ENCODE measurements at regions not wholly inside any gene's neighbourhood (a gene's known extent, or its start where the extent isn't known, plus 50 kb on each side); places are given as distances from the start of the nearest gene placed in this dataset.

- Histone ChIP-seq H3K4me2 (ENCODE audit: low read length) (peak overlapping the region; percentile 51), H3K9me2 (replicated peaks; ENCODE audit: low read length) (no peaks in the 10 kb centered on the region; the same call in 1 of the 2 replicates), H4K20me1 (ENCODE audit: low read length) (no peaks in the 10 kb centered on the region), H3K27me3 (ENCODE audit: low read length) (no peaks in the 10 kb centered on the region), H3K36me3 (ENCODE audit: low read depth, low read length) (no peaks in the 10 kb centered on the region), H3K4me3 (ENCODE audit: low read length) (no peak overlapping the region), H3K9ac (ENCODE audit: low read length) (peak overlapping the region; percentile 69), H2AFZ (ENCODE audit: low read length) (no peak overlapping the region), H3K9me3 (ENCODE audit: low read length) (no peaks in the 10 kb centered on the region), H3F3A (ENCODE audit: low read length, unreplicated experiment) (no peaks in the 10 kb centered on the region), H3K27ac (ENCODE audit: low read length) (peak overlapping the region; percentile 81), H3K4me1 (ENCODE audit: insufficient read depth, low read length) (peaks cover 20% of the 10 kb centered on the region), H3K79me2 (ENCODE audit: low read length) (no peaks in the 10 kb centered on the region)
- TF ChIP-seq CTCF (conservative IDR thresholded peaks at IDR 0.05; ENCODE audit: low read depth, low read length) (no peak), EZH2 (IDR thresholded peaks at IDR 0.05; ENCODE audit: low read length, unreplicated experiment) (no peak), EZH2phosphoT487 (IDR thresholded peaks at IDR 0.05; ENCODE audit: borderline replicate concordance, low read length) (no peak)
- peak; percentile 92 for DNase-seq
- CTCF ChIA-PET = no interaction called here
- BruUV-seq (replicated peaks) = no TSS peak
- peak; percentile 81 for ATAC-seq
- POLR2A ChIA-PET (ENCODE audit: unreplicated experiment) = no interaction called here
- intact Hi-C loops (cut with micrococcal nuclease) = loop anchor here (5.0 to 10.0 kb wide), 4 partner anchors 230 to 1032 kb away; partner anchors contain the start of gene GHR
Measured at GRCh38 chr5:42887097-42887496, 75.4 kb upstream of the SELENOP start.

- DNase-seq (no peak), ATAC-seq (no peak)
- TF ChIP-seq EZH2phosphoT487 (IDR thresholded peaks at IDR 0.05; ENCODE audit: borderline replicate concordance, low read length) (no peak), CTCF (conservative IDR thresholded peaks at IDR 0.05; ENCODE audit: low read depth, low read length) (no peak), EZH2 (IDR thresholded peaks at IDR 0.05; ENCODE audit: low read length, unreplicated experiment) (no peak)
- Histone ChIP-seq H3K4me3 (ENCODE audit: low read length) (no peak overlapping the region), H3K27ac (ENCODE audit: low read length) (peak overlapping the region; percentile 81), H3K4me2 (ENCODE audit: low read length) (peak overlapping the region; percentile 51), H3K9ac (ENCODE audit: low read length) (peak overlapping the region; percentile 64), H3K9me3 (ENCODE audit: low read length) (no peaks in the 10 kb centered on the region), H3K9me2 (replicated peaks; ENCODE audit: low read length) (no peaks in the 10 kb centered on the region; the same call in 1 of the 2 replicates), H3K4me1 (ENCODE audit: insufficient read depth, low read length) (peaks cover 20% of the 10 kb centered on the region), H3K79me2 (ENCODE audit: low read length) (no peaks in the 10 kb centered on the region), H2AFZ (ENCODE audit: low read length) (no peak overlapping the region), H4K20me1 (ENCODE audit: low read length) (no peaks in the 10 kb centered on the region), H3K36me3 (ENCODE audit: low read depth, low read length) (no peaks in the 10 kb centered on the region), H3K27me3 (ENCODE audit: low read length) (no peaks in the 10 kb centered on the region), H3F3A (ENCODE audit: low read length, unreplicated experiment) (no peaks in the 10 kb centered on the region)
- BruUV-seq (replicated peaks) = TSS peak; percentile 49
- ChIA-PET CTCF (no interaction called here), POLR2A (ENCODE audit: unreplicated experiment) (no interaction called here)
- intact Hi-C loops (cut with micrococcal nuclease) = loop anchor here (5.0 to 10.0 kb wide), 4 partner anchors 229 to 1032 kb away; partner anchors contain the start of gene GHR
Measured at GRCh38 chr5:42886635-42887034, 74.9 kb upstream of the SELENOP start.

GRCh38 chr5:42884326-42884725, 72.6 kb upstream of the SELENOP start:
- no peak overlapping the region for H3K4me2 ChIP-seq (ENCODE audit: low read length)
- intact Hi-C loops (cut with micrococcal nuclease) = loop anchor here (10.0 kb wide), 1 partner anchor 1030 kb away; no protein-coding TSS in a partner anchor
- no TSS peak for BruUV-seq (replicated peaks)
- no peak overlapping the region for H2AFZ ChIP-seq (ENCODE audit: low read length)
- TF ChIP-seq EZH2phosphoT487 (IDR thresholded peaks at IDR 0.05; ENCODE audit: borderline replicate concordance, low read length) = no peak
- no peak for TF ChIP-seq CTCF (conservative IDR thresholded peaks at IDR 0.05; ENCODE audit: low read depth, low read length)
- TF ChIP-seq EZH2 (IDR thresholded peaks at IDR 0.05; ENCODE audit: low read length, unreplicated experiment) = no peak
- ATAC-seq = no peak
- H3K9me2 ChIP-seq (replicated peaks; ENCODE audit: low read length) = no peaks in the 10 kb centered on the region; the same call in 1 of the 2 replicates
- H3K4me1 ChIP-seq (ENCODE audit: insufficient read depth, low read length) = peaks cover 20% of the 10 kb centered on the region
- H3K79me2 ChIP-seq (ENCODE audit: low read length) = no peaks in the 10 kb centered on the region
- DNase-seq = no peak
- no peaks in the 10 kb centered on the region for H3K27me3 ChIP-seq (ENCODE audit: low read length)
- ChIA-PET POLR2A (ENCODE audit: unreplicated experiment) (no interaction called here), CTCF (no interaction called here)
- no peaks in the 10 kb centered on the region for H3F3A ChIP-seq (ENCODE audit: low read length, unreplicated experiment)
- H3K36me3 ChIP-seq (ENCODE audit: low read depth, low read length) = no peaks in the 10 kb centered on the region
- H3K4me3 ChIP-seq (ENCODE audit: low read length) = no peak overlapping the region
- no peaks in the 10 kb centered on the region for H4K20me1 ChIP-seq (ENCODE audit: low read length)
- H3K27ac ChIP-seq (ENCODE audit: low read length) = no peak overlapping the region
- no peaks in the 10 kb centered on the region for H3K9me3 ChIP-seq (ENCODE audit: low read length)
- no peak overlapping the region for H3K9ac ChIP-seq (ENCODE audit: low read length)

All from PC-3 (cell line).